NB4 (cell line): ENCODE measurements at regions not wholly inside any gene's neighbourhood (a gene's known extent, or its start where the extent isn't known, plus 50 kb on each side); places are given as distances from the start of the nearest gene placed in this dataset.

Experiments
- DNase-seq: peaks from one replicate; pipeline ENCODE4 v3.0.0; 2010; ENCODE audit warnings: low read depth
- H3K4me3 ChIP-seq: one replicate; pipeline ENCODE4 v1.5.1; 2011; ENCODE audit warnings: mild to moderate bottlenecking, low read depth, low read length, moderate library complexity
- CTCF ChIP-seq: IDR thresholded peaks from one replicate; pipeline ENCODE4 v1.5.1; 2012; ENCODE audit warnings: low read depth, low read length
- MAX ChIP-seq: IDR thresholded peaks from 2 replicates; pipeline ENCODE4 v1.6.1; 2011; ENCODE audit warnings: low read depth, low read length
- MYC ChIP-seq: IDR thresholded peaks from 2 replicates; pipeline ENCODE4 v1.6.1; 2011; ENCODE audit warnings: low read depth, low read length
- POLR2A ChIP-seq: IDR thresholded peaks from 2 replicates; pipeline ENCODE4 v1.6.1; 2011; ENCODE audit warnings: mild to moderate bottlenecking; ENCODE audit not compliant: insufficient read length; ENCODE audit errors: extremely low read depth

GRCh38 chr4:32986236-32986635, 2266.1 kb downstream of the PCDH7 start:
- no peak for DNase-seq
- H3K4me3 ChIP-seq: no peak overlapping the region
- TF ChIP-seq CTCF (no peak), MYC (no peak), POLR2A (no peak), MAX (no peak)

GRCh38 chr4:32987111-32987510, 2266.9 kb downstream of the PCDH7 start:
- TF ChIP-seq POLR2A (no peak), MAX (no peak), MYC (no peak), CTCF (no peak)

GRCh38 chr4:32988165-32988811, 2268.1 kb downstream of the PCDH7 start:
- no peak for DNase-seq
- no peak for TF ChIP-seq CTCF
- TF ChIP-seq MYC: no peak
- TF ChIP-seq POLR2A: no peak
- no peak for TF ChIP-seq MAX
- no peak overlapping the region for H3K4me3 ChIP-seq

More at GRCh38 chr4:32987111-32987510, 2266.9 kb downstream of the PCDH7 start:
- no peak overlapping the region for H3K4me3 ChIP-seq
- DNase-seq: no peak

DNA sequence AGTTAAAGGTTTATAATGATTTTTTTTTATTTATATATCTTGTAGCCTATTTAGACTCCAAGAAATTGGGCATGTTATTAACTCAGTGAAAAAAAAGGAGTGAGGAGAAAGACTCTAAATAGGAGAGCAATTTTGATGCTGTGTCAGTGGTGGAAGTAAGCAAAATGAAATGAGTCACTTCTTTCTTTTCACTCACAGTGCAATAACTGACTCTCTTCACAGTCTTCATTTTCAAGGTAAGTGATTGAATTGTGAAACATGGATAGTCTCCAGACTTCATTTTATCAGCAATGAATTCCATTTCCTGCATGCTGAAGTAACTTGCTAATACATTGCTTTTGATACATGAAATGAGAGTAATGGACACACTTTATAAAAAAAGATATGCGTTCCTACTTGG, 2271.5 kb downstream of the PCDH7 start:
- TF ChIP-seq POLR2A: no peak
- TF ChIP-seq MYC: no peak
- TF ChIP-seq MAX: no peak
- no peak for TF ChIP-seq CTCF
- DNase-seq: no peak
- no peak overlapping the region for H3K4me3 ChIP-seq

DNA sequence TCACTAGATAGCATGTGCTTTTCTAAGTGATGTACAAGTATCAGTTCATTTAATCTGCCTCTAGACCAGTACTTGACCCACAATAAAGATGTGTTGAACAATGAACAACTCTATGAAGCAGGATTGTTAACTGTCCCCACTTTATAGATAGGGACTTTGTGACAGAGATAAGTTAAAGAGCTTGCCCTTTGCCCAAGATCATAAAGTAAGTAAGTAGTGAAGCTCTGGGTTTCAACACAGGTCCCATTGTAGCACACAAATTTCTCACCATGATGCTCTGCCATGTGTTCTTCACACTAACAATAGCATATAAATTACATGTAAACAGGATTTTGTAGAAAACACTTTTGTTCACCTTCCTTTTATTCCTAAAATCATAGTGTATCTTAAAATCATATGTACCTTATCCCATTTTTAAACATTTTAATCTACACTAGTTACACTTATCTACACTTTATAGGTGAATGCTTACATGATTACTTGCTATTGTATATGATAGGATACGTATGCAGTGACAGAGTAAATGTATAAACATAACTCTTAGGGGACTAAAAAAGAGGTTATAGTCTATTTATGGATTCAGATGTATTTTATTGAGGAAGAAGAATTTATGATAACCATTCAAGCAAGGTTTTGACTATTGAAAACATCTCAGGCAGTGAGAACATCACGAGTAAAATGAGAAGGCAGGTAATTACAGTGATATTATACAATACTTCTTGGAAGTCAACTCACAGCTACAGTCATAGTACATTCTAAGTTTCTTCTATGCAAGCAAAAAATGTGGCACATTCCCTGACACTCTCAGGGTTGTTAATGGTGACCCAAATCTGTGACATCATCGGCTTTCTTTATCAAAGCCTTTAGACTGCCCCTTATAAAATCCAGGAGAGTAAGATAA, 2275.1 kb downstream of the PCDH7 start:
- H3K4me3 ChIP-seq: no peak overlapping the region
- TF ChIP-seq CTCF (no peak), MAX (no peak), POLR2A (no peak), MYC (no peak)
- DNase-seq: no peak
